MCF 10A (cell line): ENCODE measurements at regions not wholly inside any gene's neighbourhood (a gene's known extent, or its start where the extent isn't known, plus 50 kb on each side); places are given as distances from the start of the nearest gene placed in this dataset.

Experiments used
- BruUV-seq: library from RNA; stranded (reverse); fragments of 400-500 nt; replicated peaks from 2 replicates; lab custom pipeline; 2021; lab: Mats Ljungman, UMichigan
- CTCF ChIA-PET: fragments of 300-600 bp; sonication (Branson Sonifier 250); formaldehyde crosslinking; extraction: SDS; loops from one replicate; lab custom pipeline; 2021; ENCODE audit warnings: antibody characterized with exemption, inconsistent platforms; lab: Yijun Ruan, JAX
- POLR2A ChIA-PET: fragments of 300-600, 350-650 bp; sonication (Branson Sonifier 250); formaldehyde crosslinking; extraction: SDS; loops from one replicate; lab custom pipeline; 2020; ENCODE audit warnings: antibody characterized with exemption, inconsistent platforms; lab: Yijun Ruan, JAX
- DNase-seq: peaks from one replicate; pipeline ENCODE4 v3.0.0-alpha.2; 2018; ENCODE audit not compliant: unreplicated experiment
- H3K27ac Mint-ChIP-seq: one replicate; pipeline ENCODE4 v1.8.0; 2022; ENCODE audit warnings: mild to moderate bottlenecking, low read depth, mixed read lengths; ENCODE audit not compliant: unreplicated experiment
- H3K27me3 Mint-ChIP-seq: one replicate; pipeline ENCODE4 v1.8.0; 2022; ENCODE audit warnings: mixed read lengths; ENCODE audit not compliant: insufficient read depth, unreplicated experiment
- H3K36me3 Mint-ChIP-seq: one replicate; pipeline ENCODE4 v1.8.0; 2022; ENCODE audit warnings: mild to moderate bottlenecking, moderate library complexity, mixed read lengths; ENCODE audit not compliant: insufficient read depth, unreplicated experiment
- H3K4me1 Mint-ChIP-seq: one replicate; pipeline ENCODE4 v1.8.0; 2022; ENCODE audit warnings: mixed read lengths; ENCODE audit not compliant: insufficient read depth, unreplicated experiment
- H3K4me3 Mint-ChIP-seq: one replicate; pipeline ENCODE4 v1.8.0; 2022; ENCODE audit warnings: mild to moderate bottlenecking, moderate library complexity, mixed read lengths; ENCODE audit not compliant: unreplicated experiment
- H3K9me3 Mint-ChIP-seq: one replicate; pipeline ENCODE4 v1.8.0; 2022; ENCODE audit warnings: mixed read lengths; ENCODE audit not compliant: unreplicated experiment
- CTCF ChIP-seq: fragments of 200-600 bp; IDR thresholded peaks from one replicate; pipeline ENCODE4 v1.8.0; 2022; ENCODE audit warnings: antibody characterized with exemption, mild to moderate bottlenecking; ENCODE audit not compliant: unreplicated experiment
- intact Hi-C: fragments of 100-400 bp; cut with micrococcal nuclease; formaldehyde crosslinking; loops from 2 replicates; pipeline ENCODE4 v1.14.1; 2022

DNA sequence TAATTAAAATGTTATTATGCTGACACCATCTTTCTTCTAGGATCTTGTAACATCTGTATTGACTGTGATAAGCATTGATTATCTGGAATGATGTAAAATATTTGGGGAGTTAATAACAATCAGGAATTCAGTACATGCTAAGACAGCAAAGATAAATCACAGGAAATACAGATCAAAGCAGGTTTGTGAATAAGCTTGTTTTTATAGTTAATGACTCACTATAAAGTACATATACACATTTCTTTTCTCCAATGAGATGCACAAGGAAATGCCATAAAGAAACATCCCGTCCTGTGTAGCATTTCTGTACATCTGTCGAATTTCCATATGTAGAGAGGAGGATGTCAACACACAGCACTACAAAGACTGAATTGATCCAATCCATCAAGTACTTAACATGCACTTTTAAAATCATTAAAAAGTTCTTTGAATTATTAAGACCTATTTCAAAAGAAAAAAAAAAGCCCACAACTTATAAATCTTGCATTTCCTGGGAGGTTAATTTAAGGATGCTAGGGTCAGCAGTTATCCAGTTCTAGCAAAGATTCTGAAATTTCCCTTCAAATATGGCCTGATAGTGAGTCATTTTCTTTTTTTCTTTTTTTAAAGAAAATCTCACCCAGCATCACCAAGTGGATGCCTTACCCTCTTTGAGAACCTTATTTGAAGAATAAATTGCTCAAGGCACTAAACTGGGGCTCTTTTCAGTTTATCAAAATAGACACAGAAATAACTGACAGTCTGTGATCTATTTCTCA lies 243.2 kb upstream of the NR5A2 start:
- BruUV-seq = no TSS peak
- CTCF ChIA-PET = interaction anchor here (1.2 to 1.7 kb wide), 3 partner anchors 13 to 99 kb away, joined by 3 to 5 read pairs (median 3); no protein-coding TSS in a partner anchor
- intact Hi-C loops = loop anchor here (5.0 kb wide), 1 partner anchor 97 kb away; no protein-coding TSS in a partner anchor
- H3K4me1 Mint-ChIP-seq = peaks cover 26% of the 10 kb centered on the region
- no peak for TF ChIP-seq CTCF
- no peaks in the 10 kb centered on the region for H3K27me3 Mint-ChIP-seq
- no peaks in the 10 kb centered on the region for H3K36me3 Mint-ChIP-seq
- no peak overlapping the region for H3K4me3 Mint-ChIP-seq
- peak; percentile 34 for DNase-seq
- no peaks in the 10 kb centered on the region for H3K9me3 Mint-ChIP-seq
- peak overlapping the region; percentile 44 for H3K27ac Mint-ChIP-seq
- POLR2A ChIA-PET = interaction anchor here (1.6 kb wide), 2 partner anchors 9 to 10 kb away, joined by 4 to 8 read pairs; no protein-coding TSS in a partner anchor

DNA sequence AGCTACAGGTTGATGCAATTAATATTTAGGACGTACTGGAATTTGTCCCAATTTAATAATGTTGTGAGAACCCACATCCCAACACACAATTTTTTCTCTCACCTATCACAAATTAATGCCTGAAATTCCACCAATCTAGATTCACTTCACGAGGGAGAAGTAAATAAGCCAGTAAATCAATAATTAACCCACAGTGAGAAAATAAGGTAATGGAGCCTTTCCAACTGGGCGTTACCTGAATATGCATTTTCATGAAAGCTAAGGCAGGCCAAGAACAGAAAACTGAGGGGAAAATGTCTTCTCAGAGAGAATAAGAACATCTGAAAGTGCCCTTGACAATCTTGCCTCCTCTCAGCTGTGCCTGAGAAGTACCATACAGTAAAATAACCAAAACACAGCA lies 240.8 kb upstream of the NR5A2 start:
- DNase-seq = no peak
- Mint-ChIP-seq H3K27ac (peak overlapping the region; percentile 46), H3K36me3 (no peaks in the 10 kb centered on the region), H3K27me3 (no peaks in the 10 kb centered on the region), H3K9me3 (no peaks in the 10 kb centered on the region), H3K4me3 (no peak overlapping the region), H3K4me1 (peaks cover 21% of the 10 kb centered on the region)
- ChIA-PET CTCF (interaction anchor here (0.6 to 1.2 kb wide), 7 partner anchors 28 to 724 kb away, joined by 3 to 8 read pairs (median 3); no protein-coding TSS in a partner anchor), POLR2A (interaction anchor here (0.5 to 1.0 kb wide), 5 partner anchors 9 to 374 kb away, joined by 3 to 5 read pairs (median 4); no protein-coding TSS in a partner anchor)
- TF ChIP-seq CTCF = no peak
- no TSS peak for BruUV-seq
- intact Hi-C loops = no loop called here

DNA sequence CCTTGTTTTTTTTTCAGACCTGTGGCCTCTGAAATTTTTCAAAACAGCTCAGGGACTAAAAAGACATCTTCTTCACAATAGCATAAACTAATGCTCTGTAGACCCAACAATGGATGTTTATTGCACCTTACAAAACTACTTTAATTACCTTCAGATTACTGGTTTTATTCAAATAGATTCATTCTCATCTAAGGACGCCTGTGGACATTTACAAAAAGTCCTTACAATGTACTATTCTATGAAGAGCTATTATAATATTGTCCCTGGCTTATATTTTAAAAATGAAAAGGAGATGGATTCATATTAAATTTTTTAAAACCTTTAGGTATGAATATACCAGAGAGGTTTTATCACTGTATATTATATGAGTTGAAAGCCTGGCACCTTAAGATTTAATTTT lies 238.4 kb upstream of the NR5A2 start:
- ChIA-PET POLR2A (interaction anchor here (0.7 to 1.5 kb wide), 3 partner anchors 9 to 81 kb away, joined by 3 to 5 read pairs (median 4); no protein-coding TSS in a partner anchor), CTCF (interaction anchor here (0.5 to 1.3 kb wide), 4 partner anchors 28 to 695 kb away, joined by 3 to 4 read pairs (median 4); no protein-coding TSS in a partner anchor)
- no peak for TF ChIP-seq CTCF
- BruUV-seq = no TSS peak
- Mint-ChIP-seq H3K36me3 (no peaks in the 10 kb centered on the region), H3K27ac (no peak overlapping the region), H3K4me3 (no peak overlapping the region), H3K27me3 (no peaks in the 10 kb centered on the region), H3K9me3 (no peaks in the 10 kb centered on the region), H3K4me1 (peaks cover 19% of the 10 kb centered on the region)
- DNase-seq = no peak
- intact Hi-C loops = no loop called here

GRCh38 chr1:199791495-199791894 lies 236.0 kb upstream of the NR5A2 start:
- CTCF ChIA-PET = interaction anchor here (0.6 kb wide), 1 partner anchor 378 kb away, joined by 5 read pairs; no protein-coding TSS in a partner anchor
- intact Hi-C loops = no loop called here
- no peaks in the 10 kb centered on the region for H3K27me3 Mint-ChIP-seq

More at GRCh38 chr1:199791495-199791894, 236.0 kb upstream of the NR5A2 start:
- H3K9me3 Mint-ChIP-seq = no peaks in the 10 kb centered on the region
- no peak overlapping the region for H3K27ac Mint-ChIP-seq
- H3K4me3 Mint-ChIP-seq = no peak overlapping the region
- H3K36me3 Mint-ChIP-seq = peaks cover 2% of the 10 kb centered on the region
- no peak for DNase-seq
- no peak for TF ChIP-seq CTCF
- H3K4me1 Mint-ChIP-seq = peaks cover 22% of the 10 kb centered on the region
- POLR2A ChIA-PET = interaction anchor here (1.1 to 2.5 kb wide), 2 partner anchors 12 to 17 kb away, joined by 3 to 10 read pairs; no protein-coding TSS in a partner anchor
- no TSS peak for BruUV-seq
